ENCODE measurements at regions not wholly inside any gene's neighbourhood (a gene's known extent, or its start where the extent isn't known, plus 50 kb on each side); places are given as distances from the start of the nearest gene placed in this dataset.
"Not testable (repeated sequence)": the region's sequence is repeated elsewhere in the genome, so short reads cannot be mapped to it uniquely, and the experiment has no call there.

DNA sequence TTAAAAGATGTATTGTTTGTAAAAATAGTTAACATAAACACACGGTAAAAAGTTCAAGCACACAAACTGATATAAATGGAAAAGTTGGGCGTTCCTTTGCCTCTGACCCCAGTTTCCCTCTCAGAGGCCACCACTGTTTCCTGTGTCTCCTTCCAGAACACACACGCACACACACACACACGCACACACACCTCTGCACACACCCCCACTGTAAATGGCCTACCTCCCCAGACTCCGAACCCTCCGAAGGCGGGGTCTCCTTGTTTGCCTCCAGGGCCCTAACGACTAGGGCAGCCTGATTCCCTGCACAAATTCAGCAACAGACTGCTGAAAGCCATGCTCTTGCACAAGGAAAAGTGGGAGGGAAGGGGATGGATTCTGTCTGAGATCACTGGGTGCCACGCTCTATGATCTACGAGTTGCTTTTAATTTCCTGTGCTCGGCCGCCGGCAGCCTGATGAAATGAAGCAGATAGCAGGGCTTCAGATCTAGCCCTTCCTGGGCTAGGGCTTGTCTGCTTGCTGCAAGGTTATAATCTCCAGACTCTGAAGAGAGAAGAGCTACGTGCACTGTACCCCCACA lies 184.0 kb upstream of the IL12B start:
- no peak overlapping the region for H3K27ac ChIP-seq
- no peak for TF ChIP-seq CTCF (IDR thresholded peaks at IDR 0.05)
- TF ChIP-seq POLR2A (IDR thresholded peaks at IDR 0.05) = no peak
- H3K4me3 ChIP-seq = no peak overlapping the region
- H3K27me3 ChIP-seq = no peaks in the 10 kb centered on the region
- DNase-seq = no peak
- no peaks in the 10 kb centered on the region for H3K4me1 ChIP-seq
- no peaks in the 10 kb centered on the region for H3K9me3 ChIP-seq
- no peaks in the 10 kb centered on the region for H3K36me3 ChIP-seq

DNA sequence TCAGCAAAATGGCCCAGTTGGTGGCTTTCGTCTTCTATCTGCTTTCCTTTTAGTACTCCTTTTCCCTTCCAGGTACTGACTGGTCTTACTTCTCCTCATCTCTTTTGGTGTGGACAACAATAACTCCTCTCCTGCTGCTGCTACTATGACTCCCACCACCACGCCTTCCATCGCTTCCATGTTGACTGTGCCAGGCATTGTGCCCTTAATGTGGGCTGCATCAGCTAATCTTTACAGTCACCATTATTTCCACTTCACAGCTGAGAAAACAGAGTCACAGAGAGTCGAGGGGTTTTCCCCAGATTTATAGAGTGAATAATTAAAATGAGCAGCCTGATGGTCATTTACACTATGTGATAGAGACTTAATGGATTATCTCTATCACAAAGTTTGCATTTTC lies 184.9 kb upstream of the IL12B start:
- Histone ChIP-seq H3K4me1 (no peaks in the 10 kb centered on the region), H3K4me3 (no peak overlapping the region), H3K36me3 (no peaks in the 10 kb centered on the region), H3K27me3 (no peaks in the 10 kb centered on the region), H3K27ac (no peak overlapping the region), H3K9me3 (no peaks in the 10 kb centered on the region)
- no peak for TF ChIP-seq CTCF (IDR thresholded peaks at IDR 0.05)
- DNase-seq = no peak

DNA sequence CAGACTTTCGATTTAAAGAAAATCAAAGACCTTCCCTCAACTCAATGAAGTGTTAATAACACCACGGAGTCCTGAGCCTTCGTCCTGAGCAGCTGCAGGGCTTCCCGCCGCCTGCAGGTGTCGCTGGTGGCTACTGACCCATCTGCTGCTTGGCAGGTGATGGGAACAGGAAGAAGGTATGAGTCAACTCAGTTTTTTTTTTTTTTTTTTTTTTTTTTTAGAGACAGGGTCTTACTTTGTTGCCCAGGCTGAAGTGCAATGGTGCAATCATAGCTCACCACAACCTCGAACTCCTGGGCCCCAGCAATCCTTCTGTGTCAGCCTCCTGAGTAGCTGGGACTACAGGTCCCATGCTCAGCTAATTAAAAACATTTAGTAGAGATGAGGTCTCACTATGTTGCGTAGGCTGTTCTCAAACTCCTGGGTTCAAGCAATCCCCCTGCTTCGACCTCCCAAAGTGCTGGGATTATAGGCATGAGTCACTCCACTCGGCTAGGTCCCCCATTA lies 185.7 kb upstream of the IL12B start:
- DNase-seq = peak; percentile 25 to 72 (median 63)
- Histone ChIP-seq H3K27me3 (no peaks in the 10 kb centered on the region), H3K36me3 (no peaks in the 10 kb centered on the region), H3K4me3 (no peak overlapping the region), H3K9me3 (no peaks in the 10 kb centered on the region), H3K27ac (no peak overlapping the region), H3K4me1 (no peaks in the 10 kb centered on the region)
- TF ChIP-seq POLR2A (IDR thresholded peaks at IDR 0.05) (no peak), CTCF (IDR thresholded peaks at IDR 0.05) (peak in 5 of 6 experiments; percentile 34 to 71 (median 51))

GRCh38 chr5:159518371-159518770 lies 188.1 kb upstream of the IL12B start:
- H3K36me3 ChIP-seq = no peaks in the 10 kb centered on the region
- H3K4me1 ChIP-seq = no peaks in the 10 kb centered on the region
- H3K9me3 ChIP-seq = no peaks in the 10 kb centered on the region
- no peak overlapping the region for H3K27ac ChIP-seq
- no peak for TF ChIP-seq CTCF (IDR thresholded peaks at IDR 0.05)
- TF ChIP-seq POLR2A (IDR thresholded peaks at IDR 0.05) = no peak
- H3K27me3 ChIP-seq = no peaks in the 10 kb centered on the region
- no peak overlapping the region for H3K4me3 ChIP-seq
- no peak for DNase-seq

GRCh38 chr5:159519365-159519764 lies 189.1 kb upstream of the IL12B start:
- no peak for DNase-seq
- no peaks in the 10 kb centered on the region for H3K36me3 ChIP-seq
- H3K27ac ChIP-seq = no peak overlapping the region
- H3K9me3 ChIP-seq = no peaks in the 10 kb centered on the region
- TF ChIP-seq CTCF (IDR thresholded peaks at IDR 0.05) (no peak), POLR2A (IDR thresholded peaks at IDR 0.05) (no peak)
- no peaks in the 10 kb centered on the region for H3K27me3 ChIP-seq
- no peak overlapping the region for H3K4me3 ChIP-seq
- H3K4me1 ChIP-seq = no peaks in the 10 kb centered on the region

GRCh38 chr5:159522841-159523240 lies 192.6 kb upstream of the IL12B start:
- no peaks in the 10 kb centered on the region for H3K9me3 ChIP-seq
- H3K36me3 ChIP-seq = no peaks in the 10 kb centered on the region
- TF ChIP-seq CTCF (IDR thresholded peaks at IDR 0.05) (no peak), POLR2A (IDR thresholded peaks at IDR 0.05) (no peak)
- DNase-seq = no peak
- H3K4me1 ChIP-seq = no peaks in the 10 kb centered on the region
- no peak overlapping the region for H3K27ac ChIP-seq
- H3K4me3 ChIP-seq = no peak overlapping the region
- no peaks in the 10 kb centered on the region for H3K27me3 ChIP-seq

DNA sequence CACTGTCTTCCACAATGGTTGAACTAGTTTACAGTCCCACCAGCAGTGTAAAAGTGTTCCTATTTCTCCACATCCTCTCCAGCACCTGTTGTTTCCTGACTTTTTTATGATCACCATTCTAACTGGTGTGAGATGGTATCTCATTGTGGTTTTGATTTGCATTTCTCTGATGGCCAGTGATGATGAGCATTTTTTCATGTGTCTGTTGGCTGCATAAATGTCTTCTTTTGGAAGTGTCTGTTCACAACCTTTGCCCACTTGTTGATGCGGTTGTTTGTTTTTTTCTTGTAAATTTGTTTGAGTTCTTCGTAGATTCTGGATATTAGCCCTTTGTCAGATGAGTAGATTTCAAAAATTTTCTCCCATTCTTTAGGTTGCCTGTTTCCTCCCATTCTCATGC lies 194.0 kb upstream of the IL12B start:
- H3K9me3 ChIP-seq, H3K4me1 ChIP-seq, H3K27me3 ChIP-seq, H3K27ac ChIP-seq, H3K4me3 ChIP-seq, DNase-seq, H3K36me3 ChIP-seq: not testable (repeated sequence)
